Right lung (tissue), 2 donors: ENCODE measurements at regions not wholly inside any gene's neighbourhood (a gene's known extent, or its start where the extent isn't known, plus 50 kb on each side); places are given as distances from the start of the nearest gene placed in this dataset.
"Not testable (repeated sequence)": the region's sequence is repeated elsewhere in the genome, so short reads cannot be mapped to it uniquely, and the experiment has no call there.

ENCODE experiments used
- DNase-seq, 2 donors: peaks; one replicate each; pipeline ENCODE4 v3.0.0-alpha.2; 2013

- DNase-seq = not testable (repeated sequence)
Measured at GRCh38 chr1:70751676-70752287, 295.8 kb downstream of the PTGER3 start.

- no peak for DNase-seq
Measured at GRCh38 chr1:70754701-70755100, 292.9 kb downstream of the PTGER3 start.

- no peak for DNase-seq
Measured at GRCh38 chr1:70760154-70760553, 287.5 kb downstream of the PTGER3 start.

DNA sequence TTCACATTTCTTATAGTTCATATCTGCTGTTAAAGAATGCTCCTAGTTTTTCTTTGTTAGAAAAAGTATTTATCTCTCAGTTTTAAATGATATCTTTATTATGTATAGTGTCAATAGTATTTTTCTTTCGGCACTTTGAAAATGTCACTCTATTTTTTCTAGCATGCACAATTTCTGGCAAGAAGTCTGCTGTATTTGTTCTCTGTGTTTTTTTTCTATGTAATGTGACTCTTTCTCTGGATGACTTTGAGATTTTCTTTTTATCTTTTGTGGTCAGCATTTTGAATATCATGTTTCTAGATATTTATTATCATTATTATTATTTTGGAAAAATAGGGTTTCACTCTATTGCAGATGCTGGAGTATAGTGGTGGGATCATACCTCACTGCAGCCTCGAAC, 285.2 kb downstream of the PTGER3 start:
- DNase-seq = no peak

GRCh38 chr1:70764747-70765146, 282.9 kb downstream of the PTGER3 start:
- no peak for DNase-seq

GRCh38 chr1:70767377-70767776, 280.2 kb downstream of the PTGER3 start:
- DNase-seq = no peak

- no peak for DNase-seq
Measured at GRCh38 chr1:70768216-70768615, 279.4 kb downstream of the PTGER3 start.

DNA sequence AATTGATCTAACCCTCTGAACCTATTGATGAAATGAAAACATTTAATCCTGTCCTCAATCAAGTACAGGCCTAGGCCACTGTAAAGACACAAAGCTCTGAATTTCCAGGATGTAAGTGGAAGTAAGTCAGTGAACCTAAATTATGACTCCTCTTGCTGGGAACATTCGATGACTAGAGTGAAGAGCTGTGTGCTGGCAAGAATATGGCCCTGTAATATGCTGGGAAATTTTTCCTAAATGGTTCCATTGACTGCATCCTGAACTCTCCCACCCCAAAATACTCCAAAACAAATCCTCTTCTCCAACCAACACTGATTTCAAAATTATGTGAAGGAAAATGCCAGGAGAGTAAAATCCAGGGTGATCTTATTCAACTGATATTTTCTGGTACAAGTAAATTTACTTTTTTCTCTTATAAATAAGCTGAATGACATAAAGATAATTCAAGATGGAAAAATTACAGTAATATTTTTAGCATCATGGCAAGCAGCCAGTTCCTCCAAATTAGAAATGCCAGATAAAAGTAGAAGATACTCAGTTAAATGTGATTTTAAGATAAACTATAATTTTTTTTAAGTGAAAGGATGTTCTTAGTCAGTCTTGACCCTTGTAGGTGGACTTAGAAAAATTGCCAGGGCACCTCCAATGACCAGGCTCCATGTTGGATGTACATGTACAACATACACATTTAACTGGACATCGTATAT, 269.4 kb downstream of the PTGER3 start:
- DNase-seq = no peak

DNA sequence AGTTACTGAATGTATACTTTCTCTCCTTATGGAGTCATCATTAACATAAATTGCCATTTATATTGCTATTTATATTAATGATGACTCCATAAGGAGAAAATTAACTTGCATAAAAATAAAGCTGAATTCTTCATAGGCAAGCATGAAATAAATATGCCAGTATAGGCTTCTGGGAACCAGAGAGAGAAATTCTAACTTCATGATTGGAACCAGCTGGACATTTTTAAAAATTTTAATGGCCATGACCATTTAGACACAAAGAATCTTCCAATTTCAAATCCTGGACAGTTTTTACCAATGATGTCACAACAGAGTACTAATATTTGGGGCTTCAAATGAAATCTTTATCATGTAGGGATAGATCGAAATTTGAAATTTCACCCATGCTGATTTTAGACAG, 268.7 kb downstream of the PTGER3 start:
- no peak for DNase-seq

GRCh38 chr1:70779571-70779970, 268.0 kb downstream of the PTGER3 start:
- no peak for DNase-seq

GRCh38 chr1:70785287-70785686, 262.3 kb downstream of the PTGER3 start:
- DNase-seq = no peak

- DNase-seq = no peak
Measured at GRCh38 chr1:70790232-70790923, 257.2 kb downstream of the PTGER3 start.

DNA sequence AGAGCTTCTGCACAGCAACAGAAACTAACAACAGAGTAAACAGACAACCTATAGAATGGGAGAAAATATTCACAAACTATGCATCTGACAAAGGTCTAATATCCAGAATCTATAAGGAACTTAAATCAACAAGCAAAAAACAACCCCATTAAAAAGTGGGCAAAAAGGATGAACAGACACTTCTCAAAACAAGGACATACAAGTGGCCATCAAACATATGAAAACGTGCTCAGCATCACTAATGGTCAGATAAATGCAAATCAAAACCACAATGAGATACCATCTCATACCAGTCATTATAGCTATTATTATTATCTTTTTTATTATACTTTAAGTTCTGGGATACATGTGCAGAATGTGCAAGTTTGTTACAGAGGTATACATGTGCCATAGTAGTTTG, 252.6 kb downstream of the PTGER3 start:
- not testable (repeated sequence) for DNase-seq

- DNase-seq = not testable (repeated sequence)
Measured at GRCh38 chr1:70796298-70796697, 251.3 kb downstream of the PTGER3 start.

DNA sequence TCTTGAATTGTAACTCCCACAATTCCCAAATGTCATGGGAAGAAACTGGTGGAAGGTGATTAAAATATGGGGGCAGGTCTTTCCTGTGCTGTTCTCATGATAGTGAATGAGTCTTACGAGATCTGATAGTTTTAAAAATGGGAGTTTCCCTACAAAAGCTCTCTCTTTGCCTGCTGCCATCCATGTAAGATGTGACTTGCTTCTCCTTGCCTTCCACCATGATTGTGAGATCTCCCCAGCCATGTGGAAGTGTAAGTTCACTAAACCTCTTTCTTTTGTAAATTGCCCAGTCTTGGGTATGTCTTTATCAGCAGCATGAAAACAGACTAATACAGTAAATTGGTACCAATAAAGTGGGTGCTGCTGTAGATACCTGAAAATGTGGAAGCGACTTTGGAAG, 245.0 kb downstream of the PTGER3 start:
- not testable (repeated sequence) for DNase-seq

DNA sequence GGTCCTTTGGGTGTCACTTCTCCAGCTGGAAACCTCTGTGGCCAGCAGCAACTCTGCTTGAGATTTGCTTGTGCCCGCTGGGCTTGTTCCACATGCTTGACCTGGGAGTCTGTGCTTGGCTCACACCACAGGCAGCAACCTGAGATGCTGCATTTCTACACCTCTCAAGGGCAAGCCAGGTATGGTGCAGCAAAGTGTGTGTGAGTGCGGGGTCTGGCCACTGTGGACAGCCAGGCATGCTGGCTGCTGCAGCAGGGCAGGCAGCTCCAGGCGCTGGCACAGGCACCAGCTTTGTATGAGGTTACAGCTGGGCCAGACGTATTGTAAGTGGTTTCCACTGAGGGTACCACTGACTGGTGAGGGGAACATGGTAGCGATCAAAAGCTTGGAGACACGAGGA, 242.0 kb downstream of the PTGER3 start:
- DNase-seq = no peak

DNA sequence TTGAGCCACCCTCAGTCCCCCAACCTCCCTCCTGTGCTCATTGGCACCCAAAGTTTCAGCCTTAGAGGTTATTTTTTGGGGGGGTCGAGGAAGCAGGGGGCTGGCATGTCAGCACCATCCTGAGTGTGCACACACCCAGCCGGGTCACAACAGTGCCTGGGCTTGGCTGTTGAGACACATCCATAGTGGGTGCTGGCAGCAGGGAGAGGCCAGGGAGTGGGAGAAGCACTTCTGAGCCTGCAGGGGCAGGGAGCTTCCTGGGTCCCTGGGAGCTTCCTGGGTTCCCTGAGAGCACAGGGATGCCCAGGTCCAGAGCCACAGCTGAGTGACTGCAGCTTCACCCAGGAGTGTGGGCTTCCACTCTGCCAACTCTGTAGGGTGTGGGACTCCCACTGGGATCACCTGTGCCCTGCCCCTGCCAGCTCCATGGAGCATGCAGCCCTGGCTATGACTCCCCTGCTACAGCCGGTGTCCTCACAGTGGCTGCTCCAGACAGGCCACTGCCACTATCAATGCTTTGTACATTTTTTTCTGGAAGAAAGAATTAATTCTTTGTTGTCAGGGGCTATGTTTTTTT, 240.4 kb downstream of the PTGER3 start:
- DNase-seq = no peak

- no peak for DNase-seq
Measured at GRCh38 chr1:70809069-70809468, 238.5 kb downstream of the PTGER3 start.

DNA sequence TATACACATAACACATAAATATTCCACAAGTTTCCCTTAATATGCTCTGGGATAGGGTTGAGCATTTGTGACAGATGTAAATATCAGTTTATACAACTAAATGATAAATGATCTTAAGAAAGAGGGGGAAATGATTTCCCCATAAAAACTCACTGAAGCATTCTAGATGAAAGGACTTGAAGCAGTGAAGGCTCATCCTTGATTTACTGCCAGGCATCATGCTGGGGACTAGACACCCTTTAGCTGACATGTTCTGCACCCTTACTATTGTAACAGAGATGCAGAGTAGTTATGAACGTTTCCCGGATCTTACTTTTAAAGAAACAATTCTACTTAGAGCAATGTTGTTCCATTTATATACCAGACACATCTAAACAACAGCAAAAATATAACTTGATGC, 235.8 kb downstream of the PTGER3 start:
- DNase-seq = no peak

- no peak for DNase-seq
Measured at GRCh38 chr1:70812442-70813109, 235.0 kb downstream of the PTGER3 start.

- no peak for DNase-seq
Measured at GRCh38 chr1:70818401-70818800, 229.2 kb downstream of the PTGER3 start.

- no peak for DNase-seq
Measured at GRCh38 chr1:70819231-70819630, 228.4 kb downstream of the PTGER3 start.
